Liver (tissue), 8 donors: ENCODE measurements at regions not wholly inside any gene's neighbourhood (a gene's known extent, or its start where the extent isn't known, plus 50 kb on each side); places are given as distances from the start of the nearest gene placed in this dataset.

ENCODE experiments used
- DNase-seq: peaks from one replicate; pipeline ENCODE4 v3.0.0-alpha.2; 2017; ENCODE audit warnings: low spot score
- H3K27ac ChIP-seq, 2 donors: one replicate each; pipeline ENCODE4 v1.7.0; 2013; ENCODE audit warnings: inconsistent platforms in 2 of 2, low read length in 2 of 2, control low read depth in 1 of 2, low read depth in 1 of 2, mild to moderate bottlenecking in 1 of 2
- H3K27me3 ChIP-seq, 4 donors: one replicate each; pipeline versions ENCODE4 v1.6.1 to v1.7.0; 2013; ENCODE audit warnings: low read length in 3 of 4, inconsistent platforms in 1 of 4, mild to moderate bottlenecking in 1 of 4, moderate library complexity in 1 of 4; ENCODE audit not compliant: control insufficient read depth in 4 of 4, insufficient read depth in 4 of 4
- H3K36me3 ChIP-seq, 4 donors: one replicate each; pipeline versions ENCODE4 v1.6.1 to v1.7.0; 2013; ENCODE audit warnings: low read length in 3 of 4, mild to moderate bottlenecking in 3 of 4, low read depth in 1 of 4, moderate library complexity in 1 of 4; ENCODE audit not compliant: control insufficient read depth in 4 of 4, insufficient read depth in 3 of 4
- H3K4me1 ChIP-seq, 4 donors: one replicate each; pipeline versions ENCODE4 v1.6.1 to v1.7.0; 2013; ENCODE audit warnings: low read length in 3 of 4, mild to moderate bottlenecking in 3 of 4, moderate library complexity in 1 of 4; ENCODE audit not compliant: control insufficient read depth in 4 of 4, insufficient read depth in 4 of 4
- H3K4me3 ChIP-seq, 3 donors: one replicate each; pipeline versions ENCODE4 v1.6.1 to v1.7.0; 2013; ENCODE audit warnings: low read length in 3 of 3, control low read depth in 1 of 3, low read depth in 1 of 3, mild to moderate bottlenecking in 1 of 3
- H3K9ac ChIP-seq, 2 donors: one replicate each; pipeline ENCODE4 v1.7.0; 2013; ENCODE audit warnings: low read length in 2 of 2, mild to moderate bottlenecking in 2 of 2, moderate library complexity in 2 of 2, control low read depth in 1 of 2, low read depth in 1 of 2
- H3K9me3 ChIP-seq, 4 donors: one replicate each; pipeline versions ENCODE4 v1.6.1 to v1.7.0; 2013; ENCODE audit warnings: low read length in 3 of 4; ENCODE audit not compliant: control insufficient read depth in 4 of 4
- ATF3 ChIP-seq: IDR thresholded peaks from 2 replicates; pipeline ENCODE4 v1.6.1; 2016; ENCODE audit warnings: antibody characterized with exemption
- CTCF ChIP-seq: fragments of 150-350 bp; IDR thresholded peaks from 2 replicates; pipeline ENCODE4 v1.5.1; 2017; ENCODE audit warnings: improper control_type of control experiment, low read depth, low read length; ENCODE audit not compliant: missing input control
- EGR1 ChIP-seq, 2 donors: IDR thresholded peaks; 2 replicates each; pipeline ENCODE4 v1.6.1; 2016 to 2018; ENCODE audit warnings: antibody characterized with exemption in 2 of 2, low read depth in 2 of 2
- FOXA1 ChIP-seq: IDR thresholded peaks from 2 replicates; pipeline ENCODE4 v1.6.1; 2016; ENCODE audit warnings: antibody characterized with exemption
- FOXA2 ChIP-seq: IDR thresholded peaks from 2 replicates; pipeline ENCODE4 v1.6.1; 2016; ENCODE audit warnings: antibody characterized with exemption
- GABPA ChIP-seq, 2 donors: IDR thresholded peaks in 1 of 2; conservative IDR thresholded peaks in 1 of 2; 2 replicates each; pipeline ENCODE4 v1.6.1; 2016; ENCODE audit warnings: antibody characterized with exemption in 2 of 2, mild to moderate bottlenecking in 1 of 2, moderate library complexity in 1 of 2
- HNF4A ChIP-seq, 2 donors: conservative IDR thresholded peaks; 2 replicates each; pipeline ENCODE4 v1.6.1; 2016; ENCODE audit warnings: antibody characterized with exemption in 2 of 2, mild to moderate bottlenecking in 2 of 2
- HNF4G ChIP-seq: IDR thresholded peaks from 2 replicates; pipeline ENCODE4 v1.6.1; 2016; ENCODE audit warnings: antibody characterized with exemption
- MAX ChIP-seq: IDR thresholded peaks from 2 replicates; pipeline ENCODE4 v1.6.1; 2016; ENCODE audit warnings: antibody characterized with exemption
- REST ChIP-seq: IDR thresholded peaks from 2 replicates; pipeline ENCODE4 v1.6.1; 2016; ENCODE audit warnings: antibody characterized with exemption, mild to moderate bottlenecking
- RXRA ChIP-seq, 2 donors: IDR thresholded peaks; 2 replicates each; pipeline ENCODE4 v1.6.1; 2017 to 2018; ENCODE audit warnings: antibody characterized with exemption in 2 of 2, mild to moderate bottlenecking in 1 of 2
- SP1 ChIP-seq: IDR thresholded peaks from 2 replicates; pipeline ENCODE4 v1.6.1; 2018; ENCODE audit warnings: antibody characterized with exemption, mild to moderate bottlenecking
- WGBS: extraction: QIAGEN DNeasy Blood & Tissue Kit; methylation state at CpG from one replicate; pipeline ENCODE4 v1.1.7; 2013; 5-methylcytosine and 5-hydroxymethylcytosine counted together
- donor health status: healthy.
- donor health status: healthy.
- donor health status: healthy.
- donor health status: healthy.
- donor health status: healthy.

- no peak for TF ChIP-seq REST
- TF ChIP-seq FOXA1: no peak
These were observed 55.8 kb upstream of the THY1 start (continued) for GRCh38 chr11:119478711-119479285.

GRCh38 chr11:119476666-119477331 is 53.8 kb upstream of the THY1 start:
- TF ChIP-seq FOXA2 (no peak), GABPA (IDR thresholded peaks at IDR 0.05 in 1 of 2, conservative IDR thresholded peaks at IDR 0.05 in 1 of 2) (no peak), ATF3 (no peak), MAX (no peak), HNF4G (no peak), CTCF (no peak), SP1 (no peak), RXRA (IDR thresholded peaks at IDR 0.05) (no peak), REST (no peak), HNF4A (conservative IDR thresholded peaks at IDR 0.05) (no peak), EGR1 (IDR thresholded peaks at IDR 0.05; ENCODE audit: low read depth in 2 of 2) (no peak)
- H3K4me1 ChIP-seq: peaks cover under 1 to 19% (median 13%) of the 10 kb centered on the region in 4 donors
- no peak overlapping the region for H3K4me3 ChIP-seq
- H3K36me3 ChIP-seq: no peaks in the 10 kb centered on the region
- H3K27ac ChIP-seq: no peak overlapping the region
- H3K9ac ChIP-seq: no peak overlapping the region
- H3K9me3 ChIP-seq: no peaks in the 10 kb centered on the region
- WGBS: 80% methylated on average over 10 of the region's 10 CpGs
- DNase-seq: peak; percentile 30
- H3K27me3 ChIP-seq: no peaks in the 10 kb centered on the region
